Neural progenitor cell (in vitro differentiated cells): ENCODE measurements at regions not wholly inside any gene's neighbourhood (a gene's known extent, or its start where the extent isn't known, plus 50 kb on each side); places are given as distances from the start of the nearest gene placed in this dataset.

Experiments used
- EZH2 ChIP-seq: fragments of 200-600 bp; sonication (generic); IDR thresholded peaks from 2 replicates; pipeline ENCODE4 v1.6.1; 2017; ENCODE audit warnings: antibody characterized with exemption, mild to moderate bottlenecking, moderate library complexity
- TF ChIP-seq, protein P1 (sequence below): fragments of 200-600 bp; sonication (generic); IDR thresholded peaks from 2 replicates; pipeline ENCODE4 v1.5.1; 2017; ENCODE audit warnings: antibody characterized with exemption, mild to moderate bottlenecking

DNA sequence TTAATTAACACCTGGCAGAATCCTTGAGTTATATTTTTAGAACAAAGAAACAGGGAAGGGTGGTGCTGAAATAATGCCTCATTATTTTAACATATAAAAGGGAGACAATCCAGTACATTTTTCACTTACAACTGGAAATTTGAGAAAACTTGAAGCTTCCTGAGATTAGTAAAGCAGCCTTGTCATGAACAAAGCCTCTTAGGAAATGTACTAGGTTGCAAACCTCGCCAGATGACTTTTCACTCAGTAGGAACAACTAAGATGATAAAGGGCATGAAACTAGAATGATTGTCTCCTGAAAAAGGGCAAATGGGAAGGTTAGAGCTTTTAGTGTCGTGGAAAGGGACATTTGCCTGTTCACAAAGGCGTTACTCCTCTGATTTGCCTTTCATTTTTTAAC, 289.6 kb downstream of the ETS1 start:
- TF ChIP-seq, protein P1, sequence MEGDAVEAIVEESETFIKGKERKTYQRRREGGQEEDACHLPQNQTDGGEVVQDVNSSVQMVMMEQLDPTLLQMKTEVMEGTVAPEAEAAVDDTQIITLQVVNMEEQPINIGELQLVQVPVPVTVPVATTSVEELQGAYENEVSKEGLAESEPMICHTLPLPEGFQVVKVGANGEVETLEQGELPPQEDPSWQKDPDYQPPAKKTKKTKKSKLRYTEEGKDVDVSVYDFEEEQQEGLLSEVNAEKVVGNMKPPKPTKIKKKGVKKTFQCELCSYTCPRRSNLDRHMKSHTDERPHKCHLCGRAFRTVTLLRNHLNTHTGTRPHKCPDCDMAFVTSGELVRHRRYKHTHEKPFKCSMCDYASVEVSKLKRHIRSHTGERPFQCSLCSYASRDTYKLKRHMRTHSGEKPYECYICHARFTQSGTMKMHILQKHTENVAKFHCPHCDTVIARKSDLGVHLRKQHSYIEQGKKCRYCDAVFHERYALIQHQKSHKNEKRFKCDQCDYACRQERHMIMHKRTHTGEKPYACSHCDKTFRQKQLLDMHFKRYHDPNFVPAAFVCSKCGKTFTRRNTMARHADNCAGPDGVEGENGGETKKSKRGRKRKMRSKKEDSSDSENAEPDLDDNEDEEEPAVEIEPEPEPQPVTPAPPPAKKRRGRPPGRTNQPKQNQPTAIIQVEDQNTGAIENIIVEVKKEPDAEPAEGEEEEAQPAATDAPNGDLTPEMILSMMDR: no peak
- TF ChIP-seq EZH2: no peak
